Tibial nerve (tissue), 4 donors: ENCODE measurements at regions not wholly inside any gene's neighbourhood (a gene's known extent, or its start where the extent isn't known, plus 50 kb on each side); places are given as distances from the start of the nearest gene placed in this dataset.

Experiments used
- EP300 ChIP-seq, 2 donors: sonication (generic); formaldehyde crosslinking; IDR thresholded peaks; one replicate each; pipeline ENCODE4 v1.6.1; 2017; ENCODE audit warnings: antibody characterized with exemption in 2 of 2, mild to moderate bottlenecking in 1 of 2
- TF ChIP-seq, protein P1 (sequence below), 5 experiments: fragments of 200-600 bp in 3 of 5; fragments of 450-650 bp in 2 of 5; sonication (generic) in 3 of 5; IDR thresholded peaks; one replicate each; pipeline ENCODE4 v1.5.1; 2016 to 2019; ENCODE audit warnings: antibody characterized with exemption in 5 of 5, mild to moderate bottlenecking in 3 of 5, moderate library complexity in 2 of 5

DNA sequence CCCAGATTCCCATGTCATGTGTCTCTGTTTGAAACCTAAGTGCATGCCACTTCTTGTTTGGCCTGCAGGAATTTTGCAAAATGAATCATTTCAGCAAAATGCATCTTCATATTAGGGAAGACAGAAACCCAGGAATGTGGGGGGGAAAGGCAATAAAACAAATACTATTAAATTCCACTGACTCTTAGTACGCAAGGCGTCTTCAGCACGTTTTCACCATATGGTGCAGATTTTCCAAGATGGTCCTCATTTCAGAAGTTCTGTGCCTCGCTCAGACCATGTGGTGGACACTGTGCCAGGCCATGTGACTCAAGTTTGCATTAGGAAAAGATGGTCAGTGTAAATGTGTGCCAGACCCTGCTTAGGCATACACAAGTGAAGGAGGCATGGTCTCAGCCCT, 184.0 kb downstream of the ACTL7B start:
- TF ChIP-seq, protein P1, sequence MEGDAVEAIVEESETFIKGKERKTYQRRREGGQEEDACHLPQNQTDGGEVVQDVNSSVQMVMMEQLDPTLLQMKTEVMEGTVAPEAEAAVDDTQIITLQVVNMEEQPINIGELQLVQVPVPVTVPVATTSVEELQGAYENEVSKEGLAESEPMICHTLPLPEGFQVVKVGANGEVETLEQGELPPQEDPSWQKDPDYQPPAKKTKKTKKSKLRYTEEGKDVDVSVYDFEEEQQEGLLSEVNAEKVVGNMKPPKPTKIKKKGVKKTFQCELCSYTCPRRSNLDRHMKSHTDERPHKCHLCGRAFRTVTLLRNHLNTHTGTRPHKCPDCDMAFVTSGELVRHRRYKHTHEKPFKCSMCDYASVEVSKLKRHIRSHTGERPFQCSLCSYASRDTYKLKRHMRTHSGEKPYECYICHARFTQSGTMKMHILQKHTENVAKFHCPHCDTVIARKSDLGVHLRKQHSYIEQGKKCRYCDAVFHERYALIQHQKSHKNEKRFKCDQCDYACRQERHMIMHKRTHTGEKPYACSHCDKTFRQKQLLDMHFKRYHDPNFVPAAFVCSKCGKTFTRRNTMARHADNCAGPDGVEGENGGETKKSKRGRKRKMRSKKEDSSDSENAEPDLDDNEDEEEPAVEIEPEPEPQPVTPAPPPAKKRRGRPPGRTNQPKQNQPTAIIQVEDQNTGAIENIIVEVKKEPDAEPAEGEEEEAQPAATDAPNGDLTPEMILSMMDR (IDR thresholded peaks at IDR 0.05) = no peak
- no peak for TF ChIP-seq EP300 (IDR thresholded peaks at IDR 0.05)
